ENCODE measurements at regions not wholly inside any gene's neighbourhood (a gene's known extent, or its start where the extent isn't known, plus 50 kb on each side); places are given as distances from the start of the nearest gene placed in this dataset.

DNA sequence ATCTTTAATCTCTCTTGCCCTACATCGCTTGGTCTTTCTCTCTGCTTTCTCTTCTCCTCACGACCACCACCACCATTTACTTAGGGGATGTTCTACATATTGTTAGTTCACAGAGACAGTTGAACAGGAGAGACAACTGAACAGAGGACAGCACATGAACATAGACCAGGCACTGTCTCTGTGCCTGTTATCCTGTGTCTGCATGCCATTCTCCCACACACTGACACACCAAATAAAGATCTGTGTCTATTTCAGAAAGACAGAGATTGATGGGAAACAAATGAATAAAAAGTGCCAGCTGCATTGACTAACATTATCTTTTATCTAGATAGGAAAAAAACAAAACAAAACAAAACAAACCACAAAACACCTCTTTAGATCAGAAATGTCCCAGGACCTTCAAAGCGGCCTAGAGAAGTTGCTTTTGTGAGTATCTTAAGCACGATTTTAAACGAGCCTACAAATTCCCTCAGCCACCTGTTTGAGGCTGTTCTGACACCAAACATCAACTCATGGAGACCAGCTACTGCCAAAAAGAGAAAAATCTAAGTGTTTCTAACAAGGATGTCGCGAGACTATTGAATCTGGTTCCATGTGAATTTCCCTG, 77.6 kb upstream of the PARP11 start:
- no TSS peak for BruUV-seq (replicated peaks)
- DNase-seq (ENCODE audit: low spot score) = no peak
- Histone ChIP-seq H3K4me1 (ENCODE audit: insufficient read depth, low read length, poor library complexity, severe bottlenecking) (no peaks in the 10 kb centered on the region), H3K9me3 (ENCODE audit: low read depth, low read length, poor library complexity, severe bottlenecking) (no peaks in the 10 kb centered on the region), H3K27ac (ENCODE audit: low read depth, low read length, poor library complexity, severe bottlenecking) (no peak overlapping the region), H3K36me3 (ENCODE audit: insufficient read depth, low read length, poor library complexity, severe bottlenecking) (no peaks in the 10 kb centered on the region), H3K27me3 (replicated peaks; ENCODE audit: insufficient read depth, low read depth, low read length, poor library complexity) (no peaks in the 10 kb centered on the region), H3K4me3 (ENCODE audit: low read depth, low read length, poor library complexity, severe bottlenecking) (no peak overlapping the region)
- TF ChIP-seq CTCF (conservative IDR thresholded peaks at IDR 0.05; ENCODE audit: low read depth, low read length) (no peak), EZH2 (IDR thresholded peaks at IDR 0.05; ENCODE audit: borderline replicate concordance, low read depth, low read length, poor library complexity, severe bottlenecking) (no peak)
- CTCF ChIA-PET = interaction anchor here (0.6 kb wide), 1 partner anchor 291 kb away, joined by 3 read pairs; no protein-coding TSS in a partner anchor
- intact Hi-C loops (cut with micrococcal nuclease; ENCODE audit: unreplicated experiment) = no loop called here
- POLR2A ChIA-PET (ENCODE audit: low non-redundant PET) = no interaction called here

- TF ChIP-seq CTCF (conservative IDR thresholded peaks at IDR 0.05; ENCODE audit: low read depth, low read length) (no peak), EZH2 (IDR thresholded peaks at IDR 0.05; ENCODE audit: borderline replicate concordance, low read depth, low read length, poor library complexity, severe bottlenecking) (no peak)
- no peaks in the 10 kb centered on the region for H3K4me1 ChIP-seq (ENCODE audit: insufficient read depth, low read length, poor library complexity, severe bottlenecking)
- H3K9me3 ChIP-seq (ENCODE audit: low read depth, low read length, poor library complexity, severe bottlenecking) = no peaks in the 10 kb centered on the region
- H3K27ac ChIP-seq (ENCODE audit: low read depth, low read length, poor library complexity, severe bottlenecking) = no peak overlapping the region
- DNase-seq (ENCODE audit: low spot score) = peak; percentile 19
- no peak overlapping the region for H3K4me3 ChIP-seq (ENCODE audit: low read depth, low read length, poor library complexity, severe bottlenecking)
- H3K36me3 ChIP-seq (ENCODE audit: insufficient read depth, low read length, poor library complexity, severe bottlenecking) = no peaks in the 10 kb centered on the region
- intact Hi-C loops (cut with micrococcal nuclease; ENCODE audit: unreplicated experiment) = no loop called here
- POLR2A ChIA-PET (ENCODE audit: low non-redundant PET) = no interaction called here
- H3K27me3 ChIP-seq (replicated peaks; ENCODE audit: insufficient read depth, low read depth, low read length, poor library complexity) = no peaks in the 10 kb centered on the region
- BruUV-seq (replicated peaks) = no TSS peak
- CTCF ChIA-PET = no interaction called here
Measured at GRCh38 chr12:3947781-3948180, 74.6 kb upstream of the PARP11 start.

DNA sequence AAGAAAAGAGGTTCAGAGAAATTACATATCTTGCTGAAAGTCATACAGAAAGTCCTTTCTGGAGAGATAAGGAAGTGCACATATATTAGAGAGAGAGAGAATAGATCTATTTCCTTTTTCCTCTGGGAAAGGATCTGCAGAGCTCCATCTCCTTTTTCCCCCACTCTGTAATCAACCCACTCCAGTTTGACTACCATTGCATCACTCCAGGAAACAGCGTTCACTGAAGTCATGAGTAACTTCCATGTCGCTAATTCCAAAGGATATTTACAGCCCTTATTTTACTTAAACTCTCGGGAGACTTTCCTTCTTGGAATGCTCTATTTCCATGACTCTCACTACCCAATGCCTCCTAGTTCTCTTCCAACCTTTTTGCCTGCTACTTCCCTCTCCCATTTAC, 72.5 kb upstream of the PARP11 start:
- POLR2A ChIA-PET (ENCODE audit: low non-redundant PET) = no interaction called here
- peak; percentile 9 for DNase-seq (ENCODE audit: low spot score)
- no peaks in the 10 kb centered on the region for H3K27me3 ChIP-seq (replicated peaks; ENCODE audit: insufficient read depth, low read depth, low read length, poor library complexity)

More for the DNA sequence above, 72.5 kb upstream of the PARP11 start:
- BruUV-seq (replicated peaks) = no TSS peak
- no peak overlapping the region for H3K27ac ChIP-seq (ENCODE audit: low read depth, low read length, poor library complexity, severe bottlenecking)
- no peak for TF ChIP-seq CTCF (conservative IDR thresholded peaks at IDR 0.05; ENCODE audit: low read depth, low read length)
- no peak for TF ChIP-seq EZH2 (IDR thresholded peaks at IDR 0.05; ENCODE audit: borderline replicate concordance, low read depth, low read length, poor library complexity, severe bottlenecking)
- H3K9me3 ChIP-seq (ENCODE audit: low read depth, low read length, poor library complexity, severe bottlenecking) = no peaks in the 10 kb centered on the region
- intact Hi-C loops (cut with micrococcal nuclease; ENCODE audit: unreplicated experiment) = no loop called here
- H3K36me3 ChIP-seq (ENCODE audit: insufficient read depth, low read length, poor library complexity, severe bottlenecking) = no peaks in the 10 kb centered on the region
- no peaks in the 10 kb centered on the region for H3K4me1 ChIP-seq (ENCODE audit: insufficient read depth, low read length, poor library complexity, severe bottlenecking)
- no peak overlapping the region for H3K4me3 ChIP-seq (ENCODE audit: low read depth, low read length, poor library complexity, severe bottlenecking)
- CTCF ChIA-PET = no interaction called here

Measured in A673 (cell line).